Right lung (tissue), 2 donors: ENCODE measurements at regions not wholly inside any gene's neighbourhood (a gene's known extent, or its start where the extent isn't known, plus 50 kb on each side); places are given as distances from the start of the nearest gene placed in this dataset.
"Not testable (repeated sequence)": the region's sequence is repeated elsewhere in the genome, so short reads cannot be mapped to it uniquely, and the experiment has no call there.

Experiments
- DNase-seq, 2 donors: peaks; one replicate each; pipeline ENCODE4 v3.0.0-alpha.2; 2013

DNA sequence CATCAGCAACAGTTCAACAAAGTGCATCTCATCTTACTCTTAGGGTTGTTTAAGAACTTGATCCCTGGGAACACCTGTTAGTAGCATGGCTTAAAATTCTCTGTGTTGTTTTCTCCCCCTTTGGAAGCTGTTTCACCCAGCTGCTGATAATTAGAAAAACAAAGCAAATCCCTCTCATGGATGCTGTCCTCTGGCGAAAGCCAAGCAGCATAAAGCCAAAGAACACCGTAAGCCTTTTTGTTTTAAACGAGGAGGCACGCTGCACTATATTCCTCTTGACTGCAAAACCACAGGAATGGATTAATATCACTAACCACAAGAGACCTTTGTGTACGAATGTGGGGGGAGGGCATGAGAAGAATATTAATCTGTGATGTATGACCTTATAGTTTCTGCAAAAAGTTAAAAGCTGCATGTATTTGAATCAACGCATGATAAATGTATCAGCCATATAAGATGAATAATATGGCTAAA is 923.2 kb downstream of the LTN1 start:
- no peak for DNase-seq

DNA sequence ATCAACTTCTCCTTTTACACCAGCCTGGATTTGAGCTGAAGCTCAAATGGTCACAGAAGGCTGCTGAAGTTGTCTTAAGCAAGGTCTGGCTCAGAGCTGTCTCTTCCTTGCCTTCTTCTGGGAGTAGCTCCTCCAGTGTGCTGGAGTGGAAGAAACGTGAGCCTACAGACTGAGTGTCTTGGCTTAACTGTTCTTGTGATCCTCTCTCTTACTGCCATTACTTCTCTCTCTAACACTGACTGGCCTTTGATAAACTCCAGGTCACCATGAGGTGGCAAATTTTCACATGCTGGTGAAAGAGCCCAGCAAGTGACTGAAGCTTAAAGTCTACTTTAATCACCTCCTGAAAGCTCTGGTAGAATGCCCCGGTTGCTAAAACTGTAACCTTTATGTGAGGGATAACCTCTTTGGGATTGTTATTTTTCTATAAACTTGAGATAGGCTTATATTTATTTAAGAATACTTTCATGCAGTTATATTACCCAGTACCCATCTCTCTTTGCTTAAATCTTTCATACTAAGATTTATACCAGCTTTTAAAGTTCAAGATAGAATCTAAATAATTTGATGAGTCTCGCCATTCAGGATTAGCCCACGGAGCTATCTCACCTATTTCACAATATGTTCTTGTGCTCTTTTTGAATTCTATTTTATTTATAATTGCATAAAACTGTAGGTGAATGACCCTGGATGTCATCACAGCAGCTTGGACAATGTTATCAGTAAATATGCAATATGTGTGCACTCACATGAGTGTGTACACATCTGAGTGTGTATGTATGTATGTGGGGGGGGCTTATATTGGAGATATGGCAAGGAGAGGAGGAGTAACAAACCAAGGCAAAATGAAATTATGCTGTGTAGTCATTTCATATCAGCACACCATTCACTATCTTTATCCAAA is 924.0 kb downstream of the LTN1 start:
- DNase-seq = no peak

DNA sequence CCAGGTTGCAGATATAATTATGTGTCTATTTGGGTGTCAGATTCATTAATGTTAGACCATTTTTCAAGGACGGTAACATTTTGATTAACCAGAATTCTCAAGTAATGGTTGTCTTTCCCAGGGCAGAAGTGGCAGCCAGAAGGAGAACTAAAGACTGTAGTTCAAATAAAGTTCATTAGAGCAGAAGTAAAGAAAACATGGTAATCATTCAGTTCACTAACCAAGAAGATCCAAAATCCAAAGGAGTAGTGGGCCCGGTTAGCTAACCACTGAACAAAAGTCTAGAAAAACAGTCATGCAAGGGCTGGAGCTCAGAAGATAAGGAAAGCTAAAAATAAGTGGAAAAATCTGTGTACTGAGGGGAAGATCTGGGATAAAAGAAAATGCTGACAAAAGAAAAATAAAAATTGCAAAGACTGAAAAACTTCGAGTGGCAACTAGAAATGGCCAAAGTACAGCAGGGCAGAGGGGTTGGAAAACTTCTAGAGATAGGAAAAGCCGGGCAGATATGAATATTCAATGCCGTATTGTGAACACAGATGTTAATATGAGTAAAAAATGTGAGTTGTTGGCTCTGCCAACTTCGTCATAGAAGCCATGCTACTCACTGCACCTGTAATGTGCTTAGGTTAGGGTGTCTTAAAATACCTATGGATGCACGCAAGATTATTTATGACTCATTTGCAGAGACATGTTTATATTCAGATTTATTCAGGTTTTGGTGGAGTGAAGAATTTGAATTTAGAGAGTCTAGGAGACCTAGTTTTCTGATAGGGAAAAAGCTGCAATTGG is 925.9 kb downstream of the LTN1 start:
- no peak for DNase-seq

DNA sequence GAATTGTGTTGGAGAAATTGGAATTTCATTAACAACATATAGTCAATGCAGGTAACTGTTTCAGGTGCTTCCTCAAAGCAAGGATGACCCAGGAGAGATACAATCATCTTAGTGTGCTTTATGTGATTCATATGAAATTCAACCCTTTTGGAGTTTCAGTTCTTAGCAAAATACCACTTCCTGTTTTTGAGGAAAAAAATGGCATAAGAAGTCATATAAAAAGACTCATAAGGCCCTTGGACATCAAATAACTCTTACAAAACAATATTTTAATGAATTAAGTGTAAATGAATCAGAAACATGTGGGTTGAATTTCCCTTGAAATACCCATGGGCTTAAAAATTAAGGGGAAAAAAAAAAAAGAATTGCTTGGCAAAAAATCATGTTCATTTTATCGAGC is 926.6 kb downstream of the LTN1 start:
- peak in 1 of 2 donors; percentile 34 for DNase-seq

DNA sequence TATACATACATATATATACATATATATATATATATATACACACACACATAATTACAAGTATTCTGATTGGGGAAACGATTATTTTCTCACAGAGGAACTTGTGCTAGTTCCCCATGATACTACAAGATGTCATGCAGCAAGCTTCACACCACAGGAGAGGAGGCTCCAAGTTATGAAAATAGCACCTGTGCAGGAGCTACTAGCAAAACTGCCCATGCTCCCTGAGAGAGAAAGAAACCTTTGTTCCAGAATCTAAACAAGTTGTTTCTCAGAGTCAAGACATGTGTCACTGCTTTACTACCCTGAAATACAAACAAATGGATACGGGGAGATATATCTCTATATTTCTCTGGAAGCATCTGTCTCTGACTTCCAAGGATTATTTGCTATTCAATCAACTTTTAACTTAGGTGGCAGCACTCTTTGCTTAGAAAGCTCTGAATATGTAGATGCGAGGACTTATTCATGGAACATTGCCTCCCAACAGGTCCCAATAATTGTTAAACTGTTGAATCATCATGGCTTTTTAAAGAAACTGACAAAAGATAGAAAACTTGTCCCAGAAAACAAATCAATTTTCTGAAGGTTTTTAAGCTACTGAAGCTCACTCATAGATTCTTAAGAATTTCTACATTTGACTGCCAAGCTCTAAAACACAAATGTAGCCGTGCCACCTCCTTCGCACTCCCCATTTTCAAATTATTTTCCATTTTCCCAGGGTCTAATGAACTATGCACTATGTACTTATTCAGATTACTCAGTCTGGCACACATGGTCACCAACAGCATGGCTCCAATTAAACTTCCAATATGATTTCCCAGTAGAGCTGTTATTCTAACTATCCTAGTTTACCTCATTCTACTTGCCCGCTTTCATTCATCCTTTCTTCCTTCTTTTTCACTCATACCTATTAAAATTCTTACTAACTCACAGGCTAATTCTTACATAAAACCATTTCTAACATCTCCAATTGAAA is 929.1 kb downstream of the LTN1 start:
- no peak for DNase-seq

DNA sequence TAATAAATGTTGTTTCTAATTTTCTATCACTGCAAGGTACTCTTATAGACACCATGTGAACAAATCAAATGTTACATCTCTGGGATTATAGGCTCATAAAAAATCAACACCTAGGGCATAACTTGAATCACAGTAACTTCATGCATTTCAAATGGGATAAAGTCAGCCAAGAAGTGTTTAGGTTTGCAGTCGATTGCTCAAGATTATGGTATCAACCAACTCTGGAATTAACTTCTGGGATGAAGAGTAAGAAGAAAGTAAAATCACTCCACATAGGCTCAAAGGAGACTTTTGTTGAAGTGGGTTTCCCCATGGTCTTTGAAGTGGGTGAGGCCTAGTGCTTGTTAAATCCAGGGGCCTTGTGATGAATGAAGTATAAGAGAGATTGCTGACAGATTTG is 939.7 kb downstream of the LTN1 start:
- not testable (repeated sequence) for DNase-seq

DNA sequence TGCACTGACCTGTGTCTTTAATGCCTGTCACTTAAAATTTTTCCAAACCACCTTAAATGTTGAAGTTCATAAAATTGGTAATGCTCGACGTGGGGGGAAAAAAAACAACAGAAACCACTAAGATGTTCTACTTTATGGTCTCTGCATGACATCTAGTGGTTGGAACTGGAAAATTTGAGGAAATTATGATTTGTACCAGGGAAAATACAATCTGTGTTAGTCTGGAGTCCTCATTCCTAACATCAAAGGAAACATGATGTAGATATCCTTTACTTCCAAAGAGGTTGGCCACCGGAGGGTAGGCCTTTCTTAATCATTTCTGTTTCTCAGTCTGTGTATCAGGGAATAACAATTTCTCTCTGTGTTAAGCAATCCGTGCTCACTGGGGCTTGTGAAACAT is 941.0 kb downstream of the LTN1 start:
- peak in 1 of 2 donors; percentile 42 for DNase-seq

DNA sequence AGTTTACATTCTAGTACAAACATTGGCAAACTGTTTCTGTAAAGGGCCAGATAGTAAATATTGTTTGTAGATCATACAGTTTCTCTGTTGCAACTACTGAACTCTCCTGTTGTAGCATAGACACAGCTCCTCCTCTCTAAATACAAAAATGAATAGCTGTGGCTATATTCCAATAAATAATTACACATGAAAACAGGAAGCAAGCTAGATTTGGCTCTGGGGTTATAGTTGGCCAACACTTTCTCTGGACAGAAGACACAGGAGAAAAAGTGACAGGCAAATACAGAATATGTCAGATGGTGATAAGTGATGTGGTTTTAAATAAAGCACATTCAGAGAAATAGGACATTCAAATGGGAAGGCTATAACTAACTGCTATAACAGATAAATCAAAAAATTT is 957.0 kb downstream of the LTN1 start:
- DNase-seq = peak in 1 of 2 donors; percentile 31

DNA sequence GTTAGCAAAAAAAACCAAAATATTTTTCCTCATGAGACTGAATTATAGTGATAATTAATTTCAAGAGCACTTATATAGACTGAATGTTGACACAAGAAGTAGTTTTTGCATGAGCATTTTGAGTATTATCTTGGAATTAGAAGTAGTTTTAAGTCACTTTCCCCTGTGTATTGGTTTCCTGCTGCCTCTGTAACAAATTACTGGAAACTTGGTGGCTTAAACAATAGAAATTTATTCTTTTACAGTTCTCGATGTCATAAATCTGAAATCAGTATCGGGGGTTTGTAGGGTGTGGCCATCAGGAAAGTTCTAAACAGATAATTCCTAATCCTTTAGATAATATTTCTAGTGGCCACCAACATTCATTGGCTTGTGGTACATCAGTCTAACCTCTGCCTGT is 957.8 kb downstream of the LTN1 start:
- DNase-seq = not testable (repeated sequence)

DNA sequence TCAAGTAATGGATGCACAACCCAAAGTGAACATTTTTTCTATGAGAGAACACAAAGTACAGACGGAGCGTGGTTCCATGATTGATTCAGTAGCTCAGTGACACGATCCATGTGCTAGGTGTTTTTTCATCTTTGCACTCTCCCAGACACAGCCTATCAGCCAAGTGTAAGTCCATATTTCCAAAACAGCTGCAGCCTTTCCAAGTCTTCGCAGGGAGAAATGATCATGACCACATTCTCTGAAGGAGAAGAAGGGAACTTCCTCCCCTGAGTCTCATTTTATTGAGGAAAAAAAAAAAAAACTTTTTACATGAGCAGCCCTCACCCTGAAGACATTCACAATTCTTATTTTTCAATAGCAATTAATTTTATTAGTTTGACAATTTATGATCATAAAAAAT is 958.3 kb downstream of the LTN1 start:
- DNase-seq = peak in 1 of 2 donors; percentile 27

DNA sequence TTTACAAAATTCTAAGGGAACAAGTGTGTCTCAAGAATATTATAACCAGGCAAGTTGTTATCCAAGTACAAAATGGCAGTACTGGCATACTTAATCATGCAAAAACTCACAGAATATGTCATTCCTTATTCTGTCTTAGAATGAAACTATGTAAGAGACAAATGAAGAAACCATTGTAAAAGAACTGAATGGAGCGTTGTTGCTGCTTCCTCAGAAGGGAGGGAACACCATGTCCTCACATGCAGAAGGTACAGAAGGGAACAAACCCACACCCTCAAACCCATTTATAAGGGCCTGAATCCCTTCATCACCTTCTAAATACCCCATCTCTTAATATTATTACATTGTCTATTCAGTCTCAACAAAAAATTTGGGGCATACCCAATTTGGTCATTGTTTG is 960.0 kb downstream of the LTN1 start:
- not testable (repeated sequence) for DNase-seq

DNA sequence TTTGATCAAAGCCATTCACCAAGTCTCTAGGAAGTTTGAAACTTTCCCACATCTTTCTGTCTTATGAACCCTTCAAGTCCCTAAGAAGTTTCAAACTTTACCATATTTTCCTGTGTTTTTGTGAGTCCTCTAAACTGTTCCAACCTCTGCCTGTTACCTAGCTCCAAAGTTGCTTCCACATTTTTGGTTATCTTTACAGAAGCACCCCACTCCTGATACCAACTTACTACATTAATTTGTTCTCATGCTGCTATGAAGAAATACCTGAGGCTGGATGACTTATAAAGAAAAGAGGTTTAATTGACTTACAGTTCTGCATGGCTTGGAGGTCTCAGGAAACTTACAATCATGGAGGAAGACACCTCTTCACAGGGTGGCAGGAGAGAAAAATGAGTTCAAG is 961.6 kb downstream of the LTN1 start:
- not testable (repeated sequence) for DNase-seq

DNA sequence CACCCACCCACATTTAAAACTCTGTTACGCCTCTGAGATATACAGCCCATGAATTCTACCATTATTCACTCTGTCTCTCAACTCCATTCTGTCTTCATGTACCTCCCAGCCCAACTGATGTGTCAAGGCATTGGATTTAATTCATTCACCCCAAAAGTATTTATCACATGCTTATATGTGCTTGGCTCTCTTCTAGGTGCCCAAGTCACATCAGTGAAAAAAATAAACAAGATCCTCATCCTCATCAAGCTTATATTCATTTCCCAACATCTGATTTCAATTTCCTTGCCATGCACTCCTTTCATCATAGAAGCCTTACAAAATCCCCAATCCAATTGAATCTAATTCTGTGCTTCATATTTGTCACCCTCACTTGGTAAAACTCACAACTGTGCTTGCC is 967.6 kb downstream of the LTN1 start:
- DNase-seq = no peak

DNA sequence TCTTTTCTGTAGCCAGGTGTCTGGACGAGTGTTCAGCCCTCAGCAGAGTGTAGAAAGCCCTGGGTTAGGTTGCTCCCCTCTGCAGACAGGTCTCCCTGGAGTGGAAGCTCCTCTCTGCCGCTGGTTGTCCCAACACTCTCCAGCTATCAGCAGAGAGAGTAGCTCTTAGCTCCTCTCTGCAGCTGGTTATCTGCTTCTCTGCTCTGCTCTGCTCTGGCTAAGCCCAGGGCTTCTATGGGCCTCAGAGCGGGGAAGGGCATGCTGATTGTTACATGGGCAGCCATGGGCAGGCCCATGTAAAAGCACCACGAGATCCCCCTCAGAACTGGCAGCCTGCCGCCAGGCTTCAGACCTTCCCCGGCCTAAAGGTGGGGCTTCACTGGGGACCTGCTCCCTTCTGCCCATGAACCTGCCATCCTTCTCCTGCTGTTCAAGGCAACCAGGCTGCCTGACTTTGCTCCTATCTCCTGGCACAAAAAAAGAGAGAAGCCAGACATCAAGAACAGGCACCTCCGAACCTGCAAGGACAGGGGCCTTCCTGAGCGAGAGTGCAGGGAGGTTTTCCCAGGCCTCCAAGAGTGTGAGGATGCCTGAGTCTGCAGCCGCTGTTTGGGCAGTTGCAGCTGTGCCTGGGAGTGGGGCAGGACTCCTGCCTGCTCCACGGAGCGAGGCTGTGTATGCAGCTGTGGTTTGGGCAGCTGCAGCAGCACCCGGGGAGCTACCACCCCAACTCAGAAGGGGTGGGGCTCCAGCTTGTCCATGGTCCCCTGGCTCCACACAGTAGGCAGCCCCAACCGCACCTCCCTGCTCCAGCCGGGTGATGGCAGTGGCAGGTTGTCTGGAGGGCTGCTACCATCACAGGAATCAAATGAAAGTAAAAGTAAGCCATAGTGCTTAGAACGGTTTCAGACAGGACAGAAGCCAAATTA is 973.7 kb downstream of the LTN1 start:
- no peak for DNase-seq

DNA sequence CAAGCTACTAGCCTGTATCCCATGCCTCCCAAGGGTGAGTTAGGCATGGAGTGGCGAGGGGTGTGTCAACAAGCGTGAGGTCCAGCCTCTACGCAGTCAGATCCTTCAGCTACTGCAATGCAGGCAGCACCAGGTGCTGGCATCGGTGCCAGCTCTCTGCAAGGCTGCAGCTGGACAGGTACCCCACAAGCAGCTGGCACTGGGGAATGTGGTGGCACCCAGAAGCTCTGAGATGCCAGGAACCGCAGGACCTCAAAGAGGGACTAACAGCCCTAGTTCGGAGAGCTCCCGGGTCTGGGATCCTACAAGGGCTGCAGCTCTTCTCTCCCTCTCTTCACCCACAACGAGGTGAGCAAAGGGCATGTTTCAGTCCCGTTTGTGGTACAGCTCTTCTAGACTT is 974.5 kb downstream of the LTN1 start:
- DNase-seq = no peak

DNA sequence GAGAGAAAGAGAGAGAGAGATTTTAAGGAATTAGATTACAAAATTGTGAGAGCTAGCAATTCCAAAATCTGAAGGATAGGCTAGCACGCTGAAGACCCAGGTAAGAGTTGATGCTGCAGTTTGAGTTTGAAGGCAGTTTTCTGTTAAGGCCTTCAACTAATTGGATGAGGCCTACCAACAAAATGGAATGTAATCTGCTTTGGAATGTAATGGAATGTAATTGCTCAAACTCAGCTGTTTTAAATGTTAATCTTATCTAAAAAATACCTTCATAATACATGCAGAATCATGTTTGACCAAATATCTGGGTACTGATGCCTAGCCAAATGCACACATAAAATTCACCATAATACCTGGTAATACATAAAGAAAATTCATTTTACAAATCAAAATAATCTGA is 976.1 kb downstream of the LTN1 start:
- DNase-seq = no peak

DNA sequence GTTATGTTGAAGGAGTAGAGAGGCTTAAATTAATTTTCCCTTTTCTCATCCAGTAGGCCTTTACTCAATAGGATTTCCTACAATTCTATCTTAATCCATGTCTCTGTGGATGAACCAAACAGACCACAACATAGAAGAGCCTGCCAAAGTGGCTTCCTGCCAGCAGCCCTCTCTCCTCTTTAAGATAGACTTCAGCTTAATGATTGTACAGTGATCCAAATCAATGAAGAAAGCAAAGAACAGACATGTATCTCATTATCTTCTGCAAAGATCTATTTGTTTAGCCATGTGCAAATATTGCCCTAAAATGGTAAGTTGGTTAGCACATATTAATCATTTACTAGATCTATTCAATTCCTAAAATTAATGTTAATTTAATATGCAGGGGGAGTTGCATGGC is 979.6 kb downstream of the LTN1 start:
- DNase-seq = not testable (repeated sequence)

DNA sequence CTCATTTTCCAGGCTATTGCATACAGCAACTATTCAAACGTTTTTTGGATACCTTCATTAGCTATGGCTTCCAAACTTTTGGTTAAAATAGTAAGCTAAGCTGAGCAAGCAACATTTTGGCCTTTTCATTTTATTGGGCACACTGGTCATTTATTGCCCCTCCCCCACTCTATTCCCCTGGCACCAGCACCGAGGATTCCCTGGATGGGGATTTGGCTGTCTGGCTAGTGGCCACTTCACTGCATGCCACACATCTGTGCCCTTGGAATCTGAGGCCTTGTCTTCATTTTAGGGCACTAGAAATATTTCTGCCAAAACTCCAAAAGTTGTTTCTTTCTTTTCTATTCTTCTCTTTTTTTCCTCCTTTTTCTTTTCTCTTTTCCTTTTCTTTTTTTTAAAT is 980.7 kb downstream of the LTN1 start:
- not testable (repeated sequence) for DNase-seq

DNA sequence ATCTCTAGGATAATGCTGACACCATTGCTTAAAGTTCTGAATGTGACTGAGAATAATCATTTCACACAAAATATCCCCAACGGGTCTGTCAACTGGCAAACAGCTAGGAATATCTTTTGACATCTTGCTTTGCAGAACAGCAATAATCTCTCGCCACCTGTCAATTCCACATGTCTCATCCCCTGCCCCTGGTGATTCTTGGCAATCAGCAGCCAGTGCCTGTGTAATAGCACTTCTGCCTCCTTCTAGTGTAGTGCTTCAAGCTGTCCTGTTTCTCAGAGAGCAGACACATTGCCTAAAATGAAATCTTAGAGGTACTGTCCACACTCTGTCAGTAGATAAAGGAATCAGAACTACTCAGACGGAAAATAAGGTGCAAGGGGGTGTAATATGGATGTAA is 984.4 kb downstream of the LTN1 start:
- DNase-seq = not testable (repeated sequence)

DNA sequence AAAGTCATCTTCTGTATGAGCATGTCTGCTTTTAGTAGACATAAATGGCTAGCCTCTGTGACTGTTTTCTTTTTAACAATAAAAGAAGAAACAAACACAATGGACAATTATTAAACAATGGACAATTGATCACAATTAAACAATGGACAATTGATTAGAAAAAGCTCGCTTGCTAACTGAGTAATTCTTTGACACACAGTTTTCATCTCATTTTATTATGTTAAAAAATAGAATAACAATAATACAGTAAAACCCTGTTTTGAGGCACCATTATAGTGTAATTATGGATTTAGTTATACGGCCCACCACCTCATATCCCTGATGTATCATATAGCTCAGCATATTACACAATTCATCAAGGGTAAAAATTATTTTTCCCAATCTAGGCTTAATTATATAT is 989.0 kb downstream of the LTN1 start:
- not testable (repeated sequence) for DNase-seq
